ENCODE measurements at regions not wholly inside any gene's neighbourhood (a gene's known extent, or its start where the extent isn't known, plus 50 kb on each side); places are given as distances from the start of the nearest gene placed in this dataset.

DNA sequence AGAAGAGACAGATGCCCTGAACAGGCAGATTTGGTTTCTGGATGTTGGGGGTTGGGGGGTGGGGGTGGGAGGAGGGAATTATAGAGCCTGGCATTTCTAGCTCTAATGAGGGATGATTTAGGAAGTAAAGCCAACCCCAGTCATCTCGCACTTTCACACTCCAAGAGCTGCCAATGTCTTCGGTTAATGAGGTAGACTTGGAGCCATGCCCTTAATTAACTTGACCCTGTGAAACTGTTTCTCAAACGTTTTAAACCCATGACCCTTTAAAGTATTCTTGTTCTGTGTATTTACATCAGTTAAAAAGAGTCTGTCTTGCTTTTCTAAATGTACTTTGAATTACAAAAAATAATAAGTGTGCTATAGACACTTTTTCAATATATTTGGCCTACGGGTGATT lies 466.9 kb downstream of the FAT4 start:
- TF ChIP-seq POLR2A (IDR thresholded peaks at IDR 0.05), result no peak
- TF ChIP-seq, protein P1, sequence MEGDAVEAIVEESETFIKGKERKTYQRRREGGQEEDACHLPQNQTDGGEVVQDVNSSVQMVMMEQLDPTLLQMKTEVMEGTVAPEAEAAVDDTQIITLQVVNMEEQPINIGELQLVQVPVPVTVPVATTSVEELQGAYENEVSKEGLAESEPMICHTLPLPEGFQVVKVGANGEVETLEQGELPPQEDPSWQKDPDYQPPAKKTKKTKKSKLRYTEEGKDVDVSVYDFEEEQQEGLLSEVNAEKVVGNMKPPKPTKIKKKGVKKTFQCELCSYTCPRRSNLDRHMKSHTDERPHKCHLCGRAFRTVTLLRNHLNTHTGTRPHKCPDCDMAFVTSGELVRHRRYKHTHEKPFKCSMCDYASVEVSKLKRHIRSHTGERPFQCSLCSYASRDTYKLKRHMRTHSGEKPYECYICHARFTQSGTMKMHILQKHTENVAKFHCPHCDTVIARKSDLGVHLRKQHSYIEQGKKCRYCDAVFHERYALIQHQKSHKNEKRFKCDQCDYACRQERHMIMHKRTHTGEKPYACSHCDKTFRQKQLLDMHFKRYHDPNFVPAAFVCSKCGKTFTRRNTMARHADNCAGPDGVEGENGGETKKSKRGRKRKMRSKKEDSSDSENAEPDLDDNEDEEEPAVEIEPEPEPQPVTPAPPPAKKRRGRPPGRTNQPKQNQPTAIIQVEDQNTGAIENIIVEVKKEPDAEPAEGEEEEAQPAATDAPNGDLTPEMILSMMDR (IDR thresholded peaks at IDR 0.05 in 8 of 11, conservative IDR thresholded peaks at IDR 0.05 in 3 of 11), result no peak

Measured in spleen (tissue), 7 donors.